ENCODE measurements at regions not wholly inside any gene's neighbourhood (a gene's known extent, or its start where the extent isn't known, plus 50 kb on each side); places are given as distances from the start of the nearest gene placed in this dataset.

DNA sequence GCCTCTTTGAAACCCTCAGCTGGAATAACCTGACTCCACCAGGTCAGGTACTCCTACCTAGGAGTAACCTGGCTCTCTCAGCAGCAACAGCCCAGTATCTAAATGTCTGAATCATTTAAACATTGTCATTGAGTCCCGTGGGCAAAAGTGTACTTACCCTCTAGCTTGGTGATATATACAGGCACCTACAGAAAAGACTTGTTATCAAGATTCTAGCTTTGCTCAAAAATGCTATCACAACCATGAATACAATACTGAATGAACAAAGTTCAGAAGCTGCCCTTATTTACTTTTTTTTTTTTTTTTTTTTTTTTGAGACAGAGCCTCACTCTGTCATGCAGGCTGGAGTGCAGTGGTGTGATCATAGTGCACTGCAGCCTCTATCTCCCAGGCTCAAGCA is 268.2 kb downstream of the ZNF608 start:
- TF ChIP-seq GATA3 (IDR thresholded peaks at IDR 0.05; ENCODE audit: low read depth, low read length), result no peak
- no peak for TF ChIP-seq GATA2 (IDR thresholded peaks at IDR 0.05; ENCODE audit: low read depth, low read length)

Data from SH-SY5Y (cell line).